ENCODE measurements at regions not wholly inside any gene's neighbourhood (a gene's known extent, or its start where the extent isn't known, plus 50 kb on each side); places are given as distances from the start of the nearest gene placed in this dataset.
"Not testable (repeated sequence)": the region's sequence is repeated elsewhere in the genome, so short reads cannot be mapped to it uniquely, and the experiment has no call there.

- TF ChIP-seq CTCF (IDR thresholded peaks at IDR 0.05; ENCODE audit: low read length, missing control alignments), result no peak
- DNase-seq (ENCODE audit: low read depth), result no peak
- H3K4me3 ChIP-seq (replicated peaks; ENCODE audit: low read depth, low read length), result no peak overlapping the region
Observed at GRCh38 chr4:130995988-130996387, 1900.0 kb downstream of the C4orf33 start.

- no peak overlapping the region for H3K4me3 ChIP-seq (replicated peaks; ENCODE audit: low read depth, low read length)
- no peak for TF ChIP-seq CTCF (IDR thresholded peaks at IDR 0.05; ENCODE audit: low read length, missing control alignments)
- DNase-seq (ENCODE audit: low read depth), result no peak
Observed at GRCh38 chr4:131001371-131001770, 1905.4 kb downstream of the C4orf33 start.

GRCh38 chr4:131002132-131002531, 1906.2 kb downstream of the C4orf33 start:
- no peak overlapping the region for H3K4me3 ChIP-seq (replicated peaks; ENCODE audit: low read depth, low read length)
- no peak for DNase-seq (ENCODE audit: low read depth)
- TF ChIP-seq CTCF (IDR thresholded peaks at IDR 0.05; ENCODE audit: low read length, missing control alignments), result no peak

GRCh38 chr4:131006388-131006787, 1910.4 kb downstream of the C4orf33 start:
- no peak for DNase-seq (ENCODE audit: low read depth)

GRCh38 chr4:131011961-131012360, 1916.0 kb downstream of the C4orf33 start:
- not testable (repeated sequence) for H3K4me3 ChIP-seq (replicated peaks; ENCODE audit: low read depth, low read length); DNase-seq (ENCODE audit: low read depth)

More at GRCh38 chr4:131006388-131006787, 1910.4 kb downstream of the C4orf33 start:
- H3K4me3 ChIP-seq (replicated peaks; ENCODE audit: low read depth, low read length), result no peak overlapping the region
- no peak for TF ChIP-seq CTCF (IDR thresholded peaks at IDR 0.05; ENCODE audit: low read length, missing control alignments)

GRCh38 chr4:131013226-131013625, 1917.3 kb downstream of the C4orf33 start:
- TF ChIP-seq CTCF (IDR thresholded peaks at IDR 0.05; ENCODE audit: low read length, missing control alignments), result no peak
- no peak for DNase-seq (ENCODE audit: low read depth)
- H3K4me3 ChIP-seq (replicated peaks; ENCODE audit: low read depth, low read length), result no peak overlapping the region

GRCh38 chr4:131026771-131027170, 1930.8 kb downstream of the C4orf33 start:
- H3K4me3 ChIP-seq (replicated peaks; ENCODE audit: low read depth, low read length), result no peak overlapping the region
- no peak for TF ChIP-seq CTCF (IDR thresholded peaks at IDR 0.05; ENCODE audit: low read length, missing control alignments)
- DNase-seq (ENCODE audit: low read depth), result no peak
